ENCODE measurements at regions not wholly inside any gene's neighbourhood (a gene's known extent, or its start where the extent isn't known, plus 50 kb on each side); places are given as distances from the start of the nearest gene placed in this dataset.

DNA sequence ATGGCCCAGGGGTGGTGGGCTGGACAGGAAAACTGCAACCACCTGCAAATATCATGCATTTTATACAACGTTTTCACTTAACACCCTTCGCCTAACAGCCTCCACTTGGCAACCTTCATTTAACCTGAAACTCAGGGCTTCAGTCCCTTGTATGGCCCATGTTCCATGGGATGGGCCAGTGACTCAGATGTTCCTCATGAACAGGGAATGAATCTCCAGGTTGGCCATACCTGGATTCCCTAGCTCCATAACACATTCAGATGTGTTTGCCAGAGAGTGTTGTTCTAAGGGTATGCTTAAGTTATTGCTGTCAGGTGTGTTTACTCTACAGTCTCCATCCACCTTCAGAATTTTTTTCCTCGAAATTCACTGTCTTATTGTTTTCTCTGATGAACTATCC, 316.9 kb downstream of the JRKL start:
- Histone ChIP-seq H3K4me1 (replicated peaks in 1 of 2; ENCODE audit: control insufficient read depth in 2 of 2, insufficient read depth in 2 of 2, low read length in 2 of 2) (no peaks in the 10 kb centered on the region), H4K20me1 (replicated peaks; ENCODE audit: control insufficient read depth, insufficient read depth, low read length) (no peaks in the 10 kb centered on the region), H3K36me3 (ENCODE audit: control insufficient read depth, insufficient read depth, low read length) (no peaks in the 10 kb centered on the region), H3K9me3 (replicated peaks; ENCODE audit: control insufficient read depth, insufficient read depth, low read depth, low read length) (no peaks in the 10 kb centered on the region), H3K4me3 (no peak overlapping the region), H2AFZ (ENCODE audit: low read depth, low read length) (no peak overlapping the region), H3K79me2 (ENCODE audit: control insufficient read depth, insufficient read depth, low read length) (no peaks in the 10 kb centered on the region), H3K4me2 (ENCODE audit: insufficient read depth, low read length) (no peak overlapping the region), H3K9ac (ENCODE audit: insufficient read depth in 1 of 2, low read depth in 2 of 2, low read length in 2 of 2) (no peak overlapping the region), H3K27ac (ENCODE audit: extremely low read depth, low read depth, low read length) (no peak overlapping the region), H3K27me3 (ENCODE audit: control insufficient read depth in 2 of 2, insufficient read depth in 2 of 2, low read length in 2 of 2) (no peaks in the 10 kb centered on the region), H3K9me1 (ENCODE audit: control insufficient read depth, insufficient read depth, low read length) (no peaks in the 10 kb centered on the region)
- no TSS peak for BruUV-seq (replicated peaks)
- in situ Hi-C loops (cut with MboI) (no loop called here), intact Hi-C loops (cut with micrococcal nuclease) (no loop called here)
- FAIRE-seq (no peak), ATAC-seq (no peak), DNase-seq (ENCODE audit: extremely low read depth in 1 of 4, low spot score in 3 of 4) (no peak)
- WGBS (ENCODE audit: insufficient coverage, low coverage, missing lambda C conversion rate) = 7% methylated on average over 3 of the region's 3 CpGs
- ChIA-PET CTCF (ENCODE audit: low intra/inter-chr PET ratio) (no interaction called here), POLR2A (no interaction called here)
- TF ChIP-seq SRSF9 (IDR thresholded peaks at IDR 0.05; ENCODE audit: borderline replicate concordance, low read depth, low read length) = no peak
- TF ChIP-seq SAFB2 (IDR thresholded peaks at IDR 0.05; ENCODE audit: borderline replicate concordance, low read depth, low read length, severe bottlenecking) = no peak
- no peak for TF ChIP-seq TEAD4 (IDR thresholded peaks at IDR 0.05; ENCODE audit: low read length)
- no peak for TF ChIP-seq TEAD4 (CRISPR knock-in tag; IDR thresholded peaks at IDR 0.05; ENCODE audit: borderline replicate concordance)
- TF ChIP-seq NFIC (IDR thresholded peaks at IDR 0.05) = no peak
- no peak for TF ChIP-seq XRCC5 (IDR thresholded peaks at IDR 0.05; ENCODE audit: low read depth, low read length)
- TF ChIP-seq ZNF41 (CRISPR knock-in tag; conservative IDR thresholded peaks at IDR 0.05) = no peak
- no peak for TF ChIP-seq GABPB1 (CRISPR knock-in tag; IDR thresholded peaks at IDR 0.05)
- no peak for TF ChIP-seq NBN (IDR thresholded peaks at IDR 0.05; ENCODE audit: low read depth)
- TF ChIP-seq, protein P1, sequence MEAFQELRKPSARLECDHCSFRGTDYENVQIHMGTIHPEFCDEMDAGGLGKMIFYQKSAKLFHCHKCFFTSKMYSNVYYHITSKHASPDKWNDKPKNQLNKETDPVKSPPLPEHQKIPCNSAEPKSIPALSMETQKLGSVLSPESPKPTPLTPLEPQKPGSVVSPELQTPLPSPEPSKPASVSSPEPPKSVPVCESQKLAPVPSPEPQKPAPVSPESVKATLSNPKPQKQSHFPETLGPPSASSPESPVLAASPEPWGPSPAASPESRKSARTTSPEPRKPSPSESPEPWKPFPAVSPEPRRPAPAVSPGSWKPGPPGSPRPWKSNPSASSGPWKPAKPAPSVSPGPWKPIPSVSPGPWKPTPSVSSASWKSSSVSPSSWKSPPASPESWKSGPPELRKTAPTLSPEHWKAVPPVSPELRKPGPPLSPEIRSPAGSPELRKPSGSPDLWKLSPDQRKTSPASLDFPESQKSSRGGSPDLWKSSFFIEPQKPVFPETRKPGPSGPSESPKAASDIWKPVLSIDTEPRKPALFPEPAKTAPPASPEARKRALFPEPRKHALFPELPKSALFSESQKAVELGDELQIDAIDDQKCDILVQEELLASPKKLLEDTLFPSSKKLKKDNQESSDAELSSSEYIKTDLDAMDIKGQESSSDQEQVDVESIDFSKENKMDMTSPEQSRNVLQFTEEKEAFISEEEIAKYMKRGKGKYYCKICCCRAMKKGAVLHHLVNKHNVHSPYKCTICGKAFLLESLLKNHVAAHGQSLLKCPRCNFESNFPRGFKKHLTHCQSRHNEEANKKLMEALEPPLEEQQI (IDR thresholded peaks at IDR 0.05) = no peak
- no peak for TF ChIP-seq RUNX1 (IDR thresholded peaks at IDR 0.05; ENCODE audit: low read depth)
- TF ChIP-seq SREBF1 (IDR thresholded peaks at IDR 0.05; ENCODE audit: borderline replicate concordance, low read depth, low read length) = no peak
- no peak for TF ChIP-seq ZNF384 (IDR thresholded peaks at IDR 0.05; ENCODE audit: low read depth, low read length)
- TF ChIP-seq ERF (CRISPR knock-in tag; IDR thresholded peaks at IDR 0.05) = no peak
- TF ChIP-seq, protein P2, sequence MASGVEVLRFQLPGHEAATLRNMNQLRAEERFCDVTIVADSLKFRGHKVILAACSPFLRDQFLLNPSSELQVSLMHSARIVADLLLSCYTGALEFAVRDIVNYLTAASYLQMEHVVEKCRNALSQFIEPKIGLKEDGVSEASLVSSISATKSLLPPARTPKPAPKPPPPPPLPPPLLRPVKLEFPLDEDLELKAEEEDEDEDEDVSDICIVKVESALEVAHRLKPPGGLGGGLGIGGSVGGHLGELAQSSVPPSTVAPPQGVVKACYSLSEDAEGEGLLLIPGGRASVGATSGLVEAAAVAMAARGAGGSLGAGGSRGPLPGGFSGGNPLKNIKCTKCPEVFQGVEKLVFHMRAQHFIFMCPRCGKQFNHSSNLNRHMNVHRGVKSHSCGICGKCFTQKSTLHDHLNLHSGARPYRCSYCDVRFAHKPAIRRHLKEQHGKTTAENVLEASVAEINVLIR (CRISPR knock-in tag; IDR thresholded peaks at IDR 0.05) = no peak
- no peak for TF ChIP-seq TCF3 (CRISPR knock-in tag; IDR thresholded peaks at IDR 0.05)
- TF ChIP-seq E2F3 (CRISPR knock-in tag; IDR thresholded peaks at IDR 0.05) = no peak
- TF ChIP-seq ZC3H4 (CRISPR knock-in tag; IDR thresholded peaks at IDR 0.05; ENCODE audit: borderline replicate concordance) = no peak
- no peak for TF ChIP-seq MAFG (tag; conservative IDR thresholded peaks at IDR 0.05)

Data from K562 (cell line).